ENCODE measurements at regions not wholly inside any gene's neighbourhood (a gene's known extent, or its start where the extent isn't known, plus 50 kb on each side); places are given as distances from the start of the nearest gene placed in this dataset.

- no peak for TF ChIP-seq CTCF (conservative IDR thresholded peaks at IDR 0.05 in 1 of 2, IDR thresholded peaks at IDR 0.05 in 1 of 2; ENCODE audit: low read depth in 1 of 2, low read length in 2 of 2)
- TF ChIP-seq EZH2 (IDR thresholded peaks at IDR 0.05; ENCODE audit: low read length, missing control alignments) = no peak
These were observed 119.4 kb downstream of the GAS1 start for GRCh38 chr9:86827893-86828292.

Measured in fibroblast of lung (primary cell).